Neuron (in vitro differentiated cells): ENCODE measurements at regions not wholly inside any gene's neighbourhood (a gene's known extent, or its start where the extent isn't known, plus 50 kb on each side); places are given as distances from the start of the nearest gene placed in this dataset.

Experiments
- H2AFZ ChIP-seq: one replicate; pipeline ENCODE4 v1.6.1; 2013; ENCODE audit warnings: low read depth, mild to moderate bottlenecking, inconsistent platforms, low read length, moderate library complexity
- H3K27me3 ChIP-seq: one replicate; pipeline ENCODE4 v1.6.1; 2013; ENCODE audit warnings: low read length; ENCODE audit not compliant: insufficient read depth
- H3K36me3 ChIP-seq: one replicate; pipeline ENCODE4 v1.6.1; 2013; ENCODE audit warnings: low read length; ENCODE audit not compliant: insufficient read depth
- H3K4me1 ChIP-seq: one replicate; pipeline ENCODE4 v1.6.1; 2013; ENCODE audit warnings: low read length; ENCODE audit not compliant: insufficient read depth
- H3K4me3 ChIP-seq: 2 replicates; pipeline ENCODE4 v1.5.1; 2013; ENCODE audit warnings: mild to moderate bottlenecking, low read length, moderate library complexity
- H3K9me3 ChIP-seq: one replicate; pipeline ENCODE4 v1.6.1; 2013; ENCODE audit warnings: low read length

DNA sequence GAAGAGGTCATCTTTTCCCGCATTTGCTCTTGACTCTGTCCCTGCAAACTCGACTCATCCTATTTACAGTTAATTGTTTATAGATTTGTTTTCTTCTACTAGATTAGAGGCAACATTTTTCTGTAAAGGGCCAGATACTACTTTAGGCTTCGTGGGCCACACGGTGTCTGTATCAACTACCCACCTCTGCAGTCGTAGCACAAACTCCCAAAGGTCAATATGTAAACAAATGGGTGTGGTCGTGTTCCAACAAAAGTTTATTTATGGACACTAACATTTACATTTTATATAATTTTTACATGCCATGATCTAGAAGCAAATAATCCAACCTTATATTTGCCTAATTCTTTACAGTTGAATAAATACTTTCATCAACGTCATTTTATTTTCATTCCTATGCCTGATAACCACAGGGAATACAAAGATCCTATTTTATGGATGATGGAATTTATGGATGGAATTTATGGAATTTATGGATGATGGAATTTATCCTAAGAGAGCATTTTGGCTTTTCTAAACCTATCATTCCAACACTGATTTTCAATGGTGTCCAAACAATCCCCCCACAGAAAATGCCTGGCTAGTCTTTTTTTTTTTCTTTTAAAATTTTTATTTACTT is 232.8 kb downstream of the MYLK4 start:
- no peak overlapping the region for H3K4me3 ChIP-seq
- no peaks in the 10 kb centered on the region for H3K9me3 ChIP-seq
- H3K27me3 ChIP-seq = peaks cover 2% of the 10 kb centered on the region
- H3K36me3 ChIP-seq = no peaks in the 10 kb centered on the region
- no peak overlapping the region for H2AFZ ChIP-seq
- H3K4me1 ChIP-seq = no peaks in the 10 kb centered on the region

DNA sequence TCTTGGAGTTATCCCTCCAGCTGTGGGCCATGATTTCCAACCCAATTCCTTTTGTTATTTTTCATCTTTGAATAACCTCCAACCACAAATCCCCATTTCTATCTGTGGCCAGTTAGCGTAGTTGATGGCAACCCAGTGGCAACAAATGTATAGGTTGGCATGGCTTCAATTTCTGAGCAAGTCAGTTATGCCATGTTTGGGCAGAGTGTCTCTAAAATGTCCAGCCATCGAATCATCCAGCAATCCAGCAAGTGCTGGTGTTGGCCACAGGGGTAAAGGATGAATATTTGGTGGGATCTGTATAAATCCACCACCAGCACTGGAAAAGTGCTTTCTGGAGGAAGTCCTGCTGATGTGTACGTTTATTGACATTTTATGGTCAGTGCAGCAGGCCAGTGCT is 233.3 kb downstream of the MYLK4 start:
- Histone ChIP-seq H2AFZ (no peak overlapping the region), H3K4me3 (no peak overlapping the region), H3K4me1 (no peaks in the 10 kb centered on the region), H3K36me3 (no peaks in the 10 kb centered on the region), H3K27me3 (peaks cover 2% of the 10 kb centered on the region), H3K9me3 (no peaks in the 10 kb centered on the region)

DNA sequence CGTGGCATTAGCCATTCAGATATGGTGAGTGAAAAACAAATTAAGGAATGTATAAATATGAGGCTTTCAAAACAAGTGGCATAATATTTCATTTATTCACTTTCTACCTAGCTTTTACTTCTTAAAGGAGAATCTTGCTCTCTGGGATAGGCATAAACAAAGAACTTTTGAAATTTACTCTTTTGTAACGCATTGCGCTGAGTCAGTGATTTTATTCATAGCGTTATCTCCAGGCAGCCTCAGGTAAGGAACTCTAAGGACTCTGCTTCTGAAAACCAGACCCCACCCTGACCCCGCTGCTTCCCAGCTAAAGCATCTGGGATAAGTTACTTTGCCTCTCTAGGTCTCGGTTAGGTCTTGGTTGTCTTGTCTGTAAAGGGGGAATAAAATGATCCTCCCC is 234.7 kb downstream of the MYLK4 start:
- Histone ChIP-seq H3K27me3 (peaks cover 2% of the 10 kb centered on the region), H3K36me3 (no peaks in the 10 kb centered on the region), H3K4me3 (no peak overlapping the region), H3K9me3 (no peaks in the 10 kb centered on the region), H3K4me1 (no peaks in the 10 kb centered on the region), H2AFZ (no peak overlapping the region)

DNA sequence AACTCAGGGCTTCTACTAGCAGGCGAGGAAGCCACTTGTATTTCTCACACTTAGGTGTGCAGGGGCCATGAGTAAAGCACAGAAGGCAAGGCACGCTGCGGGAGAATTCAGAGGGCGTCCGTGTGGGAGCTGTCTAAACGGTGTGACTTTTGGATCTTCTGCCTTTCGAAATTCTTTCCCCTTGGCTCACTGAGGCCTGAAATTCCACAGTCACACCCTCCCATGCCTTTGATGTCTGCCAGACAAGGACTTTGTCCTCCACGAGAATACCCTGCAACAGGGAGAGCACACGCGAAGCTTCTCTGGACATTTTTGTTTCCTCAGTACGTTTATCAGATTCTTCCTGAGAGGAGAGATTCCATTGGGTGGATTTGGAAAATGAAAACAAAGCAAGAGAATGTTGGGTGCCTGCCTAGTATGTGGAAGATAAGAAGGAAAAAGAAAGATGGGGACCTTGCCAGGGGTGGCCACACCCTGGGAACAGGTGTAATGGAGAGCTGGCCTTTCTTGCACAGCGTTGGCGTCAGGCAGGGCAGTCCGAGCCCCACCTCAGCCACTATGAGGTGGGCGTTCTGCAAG is 235.7 kb downstream of the MYLK4 start:
- Histone ChIP-seq H3K4me1 (no peaks in the 10 kb centered on the region), H2AFZ (no peak overlapping the region), H3K4me3 (no peak overlapping the region), H3K9me3 (no peaks in the 10 kb centered on the region), H3K36me3 (no peaks in the 10 kb centered on the region), H3K27me3 (peaks cover 2% of the 10 kb centered on the region)

DNA sequence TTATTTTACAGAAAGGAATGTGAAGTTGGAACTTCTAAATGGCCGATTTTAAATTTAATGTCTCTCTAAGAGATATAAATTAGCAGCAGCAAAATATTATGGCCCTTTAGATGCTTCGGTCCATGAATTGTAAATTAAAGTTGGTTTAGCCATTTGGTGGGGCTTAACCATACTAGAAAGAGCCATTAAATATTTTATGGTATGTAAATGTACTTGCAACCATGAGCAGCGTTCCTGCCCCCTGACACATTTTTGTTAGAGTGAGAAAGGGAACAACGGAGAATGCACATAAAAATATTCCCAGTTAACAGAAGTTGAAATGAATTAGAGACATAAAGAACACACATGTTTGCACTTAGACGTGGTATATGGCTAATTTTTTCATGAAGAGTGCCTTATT is 237.9 kb downstream of the MYLK4 start:
- H2AFZ ChIP-seq = no peak overlapping the region
- no peaks in the 10 kb centered on the region for H3K9me3 ChIP-seq
- H3K27me3 ChIP-seq = peaks cover 2% of the 10 kb centered on the region
- no peak overlapping the region for H3K4me3 ChIP-seq
- H3K4me1 ChIP-seq = no peaks in the 10 kb centered on the region
- H3K36me3 ChIP-seq = no peaks in the 10 kb centered on the region

DNA sequence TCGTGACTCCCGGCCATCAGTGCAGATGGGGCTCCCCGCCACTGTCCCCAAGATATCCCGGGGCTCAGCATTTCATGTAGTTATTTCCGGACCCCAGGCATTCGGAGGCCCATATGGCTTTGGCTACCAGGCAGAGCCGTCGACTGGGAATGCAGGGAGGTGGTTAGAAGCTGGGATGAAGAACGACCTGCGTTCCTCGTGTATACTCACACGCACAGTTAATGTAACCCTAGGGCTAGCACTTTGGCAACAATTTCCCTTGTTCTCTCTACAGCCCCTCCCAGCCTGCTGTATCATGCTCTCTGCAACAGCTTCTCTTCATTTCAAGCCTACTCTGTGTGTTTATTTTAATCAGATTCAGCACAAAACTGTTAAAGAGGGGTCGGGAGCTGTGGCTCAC is 240.4 kb downstream of the MYLK4 start:
- H2AFZ ChIP-seq = no peak overlapping the region
- H3K36me3 ChIP-seq = no peaks in the 10 kb centered on the region
- no peak overlapping the region for H3K4me3 ChIP-seq
- H3K9me3 ChIP-seq = no peaks in the 10 kb centered on the region
- no peaks in the 10 kb centered on the region for H3K4me1 ChIP-seq
- peaks cover 2% of the 10 kb centered on the region for H3K27me3 ChIP-seq

DNA sequence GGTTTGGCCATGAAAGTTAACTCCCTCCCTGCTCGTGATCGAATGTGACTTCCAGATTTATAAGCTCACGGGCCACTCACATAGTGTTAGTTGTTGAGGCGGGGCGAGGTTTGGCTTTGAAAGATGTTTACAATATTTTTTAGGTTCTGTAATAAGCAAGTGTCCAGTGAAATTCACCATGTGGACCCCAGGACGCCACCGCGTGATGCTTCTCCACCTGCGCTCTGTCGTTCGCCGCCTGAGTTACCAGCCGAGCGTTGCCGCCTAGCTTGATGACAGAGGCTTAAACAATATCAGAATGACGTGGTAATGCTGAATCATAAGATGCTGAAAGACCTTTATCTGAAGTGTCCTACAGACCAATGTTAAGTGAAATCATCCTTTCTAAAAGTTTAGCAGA is 241.0 kb downstream of the MYLK4 start:
- no peak overlapping the region for H3K4me3 ChIP-seq
- H3K27me3 ChIP-seq = no peaks in the 10 kb centered on the region
- no peaks in the 10 kb centered on the region for H3K36me3 ChIP-seq
- H2AFZ ChIP-seq = no peak overlapping the region
- no peaks in the 10 kb centered on the region for H3K9me3 ChIP-seq
- no peaks in the 10 kb centered on the region for H3K4me1 ChIP-seq

DNA sequence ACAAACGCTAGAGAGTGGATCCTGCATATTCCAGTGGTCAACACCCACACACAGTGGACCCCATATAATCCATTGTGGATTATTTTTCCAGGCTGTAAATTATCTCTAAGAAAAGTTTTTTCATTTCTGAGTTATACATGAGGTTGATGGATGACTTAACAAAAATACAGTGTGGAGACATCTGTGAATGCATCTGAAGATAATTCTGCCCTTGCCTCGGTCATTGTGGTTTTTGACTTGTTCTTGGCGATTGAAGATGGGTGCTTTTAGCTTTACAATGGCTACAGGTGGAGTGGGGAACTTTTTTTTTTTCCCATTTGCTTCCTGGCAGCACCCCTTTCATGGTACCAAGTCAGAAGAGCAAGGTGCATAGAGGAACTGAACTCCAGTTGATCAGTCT is 242.7 kb downstream of the MYLK4 start:
- Histone ChIP-seq H3K4me3 (no peak overlapping the region), H3K36me3 (no peaks in the 10 kb centered on the region), H3K9me3 (no peaks in the 10 kb centered on the region), H3K27me3 (no peaks in the 10 kb centered on the region), H3K4me1 (no peaks in the 10 kb centered on the region), H2AFZ (no peak overlapping the region)

DNA sequence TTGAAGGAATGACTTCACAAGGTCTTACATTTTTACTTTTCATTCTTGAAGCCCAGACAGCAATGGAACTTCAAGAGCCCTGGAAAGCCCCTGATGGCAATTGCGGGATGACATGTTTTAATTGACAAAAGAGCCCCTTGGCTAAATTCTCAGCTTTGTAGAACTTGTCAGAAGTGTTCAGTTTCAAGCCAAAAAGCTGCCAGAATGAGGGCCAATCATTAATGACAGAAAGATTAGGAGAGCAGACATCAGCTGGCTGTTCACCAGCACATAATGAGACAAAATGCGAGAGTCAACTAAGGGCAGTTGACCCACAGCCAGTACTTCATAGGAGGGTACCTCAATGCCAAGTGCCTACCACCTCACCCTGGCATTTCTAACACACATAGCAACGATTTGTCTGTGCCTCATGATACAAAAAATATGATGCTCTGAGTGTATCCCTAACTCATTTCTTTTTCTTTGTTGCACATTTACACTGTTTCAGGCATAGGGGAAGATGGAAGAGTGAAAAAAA is 243.1 kb downstream of the MYLK4 start:
- H3K27me3 ChIP-seq = peaks cover 4% of the 10 kb centered on the region
- H3K4me3 ChIP-seq = no peak overlapping the region
- H3K9me3 ChIP-seq = no peaks in the 10 kb centered on the region
- no peak overlapping the region for H2AFZ ChIP-seq
- H3K4me1 ChIP-seq = no peaks in the 10 kb centered on the region
- H3K36me3 ChIP-seq = no peaks in the 10 kb centered on the region

DNA sequence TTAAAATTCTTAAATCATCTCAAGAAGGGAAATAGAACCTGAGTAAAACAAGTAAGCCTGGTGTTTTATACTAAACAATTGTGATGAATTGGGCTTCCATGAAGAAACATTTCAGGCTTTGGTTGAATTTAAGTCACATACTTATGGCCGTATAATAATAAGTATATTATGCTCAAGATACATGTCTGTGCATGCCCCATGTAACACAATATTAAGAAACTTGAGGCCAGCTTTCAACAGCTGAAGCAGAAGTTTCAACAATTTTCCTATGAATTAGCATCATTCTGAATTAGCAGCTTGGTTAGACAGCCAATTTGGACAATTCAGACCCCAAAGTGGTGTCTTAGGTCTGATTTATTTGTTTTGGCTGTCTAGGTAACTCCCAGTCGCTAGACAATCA is 243.7 kb downstream of the MYLK4 start:
- Histone ChIP-seq H3K4me1 (no peaks in the 10 kb centered on the region), H3K4me3 (no peak overlapping the region), H2AFZ (no peak overlapping the region), H3K9me3 (no peaks in the 10 kb centered on the region), H3K36me3 (no peaks in the 10 kb centered on the region), H3K27me3 (peaks cover 4% of the 10 kb centered on the region)

DNA sequence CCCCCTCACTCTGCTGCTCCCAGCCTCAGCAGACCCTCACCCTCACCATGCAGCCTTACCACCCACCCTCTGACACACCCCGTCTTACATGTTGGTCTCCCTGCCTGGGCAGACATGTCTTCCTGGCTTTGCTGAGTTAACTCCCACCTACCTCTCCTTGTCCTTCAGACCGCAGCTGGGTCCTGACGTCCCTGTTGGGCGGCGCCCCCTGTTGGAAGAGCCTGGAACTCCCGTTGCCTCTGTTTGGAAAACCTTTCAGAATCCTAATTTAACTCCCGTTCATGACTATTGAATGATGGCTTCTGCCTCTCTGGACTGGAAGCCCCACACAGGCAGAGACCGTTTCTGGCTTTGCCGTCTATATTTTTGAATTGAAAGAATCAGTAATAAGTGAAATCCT is 245.1 kb downstream of the MYLK4 start:
- Histone ChIP-seq H3K27me3 (peaks cover 4% of the 10 kb centered on the region), H3K36me3 (no peaks in the 10 kb centered on the region), H3K4me1 (no peaks in the 10 kb centered on the region), H3K9me3 (no peaks in the 10 kb centered on the region), H2AFZ (no peak overlapping the region), H3K4me3 (no peak overlapping the region)

DNA sequence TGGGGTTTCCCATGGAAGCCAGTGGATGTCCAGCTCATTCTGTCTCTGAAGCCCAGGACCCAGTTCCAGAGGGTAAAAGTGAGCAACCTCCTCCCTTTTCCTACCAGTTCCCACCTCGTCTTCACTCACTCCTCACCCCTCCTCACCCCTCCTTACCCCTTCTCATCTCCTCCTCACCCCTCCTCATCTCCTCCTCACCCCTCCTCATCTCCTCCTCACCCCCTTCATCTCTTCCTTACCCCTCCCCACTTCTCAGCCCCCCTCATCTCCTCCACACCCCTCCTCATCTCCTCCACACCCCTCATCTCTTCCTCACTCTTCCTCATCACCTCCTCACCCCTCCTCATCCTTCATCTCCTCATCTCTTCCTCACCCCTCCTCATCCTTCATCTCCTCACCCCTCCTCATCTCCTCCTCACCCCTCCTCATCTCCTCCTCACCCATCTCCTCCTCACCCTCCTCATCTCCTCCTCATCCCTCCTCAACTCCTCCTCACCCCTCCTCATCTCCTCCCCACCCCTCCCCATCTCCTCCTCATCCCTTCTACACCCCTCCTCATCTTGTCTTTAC is 246.1 kb downstream of the MYLK4 start:
- Histone ChIP-seq H2AFZ (no peak overlapping the region), H3K4me3 (no peak overlapping the region), H3K36me3 (no peaks in the 10 kb centered on the region), H3K4me1 (no peaks in the 10 kb centered on the region), H3K27me3 (peaks cover 5% of the 10 kb centered on the region), H3K9me3 (no peaks in the 10 kb centered on the region)

DNA sequence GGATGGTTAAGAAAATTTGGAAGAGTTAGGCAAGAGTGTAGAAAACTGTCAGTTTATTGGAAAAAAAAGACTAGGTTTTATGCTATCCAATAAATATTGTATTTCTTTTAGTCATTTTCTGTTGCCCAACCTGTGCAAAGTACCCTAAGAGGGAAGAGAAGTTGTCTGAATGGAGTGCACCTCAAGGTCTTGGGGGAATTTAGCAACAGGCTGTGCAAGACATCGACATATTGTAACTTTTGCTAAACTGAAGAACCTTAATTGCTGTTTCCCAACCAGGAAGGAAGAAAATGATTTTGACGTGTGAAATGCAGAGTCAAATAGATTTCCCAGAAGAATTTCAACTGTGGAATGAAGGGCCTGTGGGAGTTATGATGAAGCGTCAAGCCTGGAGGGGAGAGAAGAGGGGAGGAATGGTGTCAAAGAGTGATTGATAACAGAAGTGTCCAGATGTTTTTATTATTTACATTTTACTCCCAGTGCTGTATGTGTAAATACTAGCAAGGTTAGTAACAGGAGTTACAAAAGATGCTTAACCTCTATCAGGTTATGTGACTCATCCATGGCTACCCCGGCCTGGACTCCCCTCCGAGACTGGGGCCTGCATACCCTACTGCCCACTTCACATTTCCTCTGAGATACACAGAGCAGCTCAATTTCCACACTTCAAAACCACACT is 246.8 kb downstream of the MYLK4 start:
- H2AFZ ChIP-seq = no peak overlapping the region
- H3K36me3 ChIP-seq = no peaks in the 10 kb centered on the region
- no peaks in the 10 kb centered on the region for H3K4me1 ChIP-seq
- no peaks in the 10 kb centered on the region for H3K9me3 ChIP-seq
- H3K4me3 ChIP-seq = no peak overlapping the region
- peaks cover 8% of the 10 kb centered on the region for H3K27me3 ChIP-seq
